Smooth muscle cell (in vitro differentiated cells): ENCODE measurements at regions not wholly inside any gene's neighbourhood (a gene's known extent, or its start where the extent isn't known, plus 50 kb on each side); places are given as distances from the start of the nearest gene placed in this dataset.

ENCODE experiments used
- DNase-seq: peaks from one replicate; lab custom pipeline; 2025; ENCODE audit not compliant: unreplicated experiment; lab: John Stamatoyannopoulos, UW
- H2AFZ ChIP-seq: fragments of 200-600 bp; sonication (generic); 2 replicates; pipeline ENCODE4 v1.6.0; 2016; ENCODE audit warnings: antibody characterized with exemption, low read depth, mild to moderate bottlenecking
- H3F3A ChIP-seq: fragments of 200-600 bp; sonication (generic); 2 replicates; pipeline ENCODE4 v1.6.0; 2017; ENCODE audit warnings: antibody characterized with exemption, low read depth
- H3K27ac ChIP-seq: fragments of 200-600 bp; sonication (generic); 2 replicates; pipeline ENCODE4 v1.5.1; 2016; ENCODE audit warnings: low read depth, mild to moderate bottlenecking
- H3K27me3 ChIP-seq: fragments of 200-600 bp; sonication (generic); 2 replicates; pipeline ENCODE4 v1.6.1; 2016; ENCODE audit warnings: low read depth, mild to moderate bottlenecking
- H3K36me3 ChIP-seq: fragments of 200-600 bp; sonication (generic); 2 replicates; pipeline ENCODE4 v1.5.1; 2016; ENCODE audit warnings: low read depth
- H3K4me1 ChIP-seq: fragments of 200-600 bp; sonication (generic); 2 replicates; pipeline ENCODE4 v1.5.1; 2016; ENCODE audit warnings: low read depth
- H3K4me2 ChIP-seq: fragments of 200-600 bp; sonication (generic); 2 replicates; pipeline ENCODE4 v1.6.0; 2016; ENCODE audit warnings: mild to moderate bottlenecking
- H3K4me3 ChIP-seq: fragments of 200-600 bp; sonication (generic); 2 replicates; pipeline ENCODE4 v1.5.1; 2016; ENCODE audit warnings: mild to moderate bottlenecking
- H3K79me2 ChIP-seq: fragments of 200-600 bp; sonication (generic); 2 replicates; pipeline ENCODE4 v1.6.0; 2016; ENCODE audit warnings: low read depth, mild to moderate bottlenecking
- H3K9ac ChIP-seq: fragments of 200-600 bp; sonication (generic); 2 replicates; pipeline ENCODE4 v1.6.0; 2016; ENCODE audit warnings: low read depth
- H3K9me3 ChIP-seq: fragments of 200-600 bp; sonication (generic); replicated peaks from 2 replicates; pipeline ENCODE4 v1.5.1; 2016; ENCODE audit warnings: low read depth
- H4K20me1 ChIP-seq: fragments of 200-600 bp; sonication (generic); 2 replicates; pipeline ENCODE4 v1.6.0; 2016; ENCODE audit warnings: low read depth
- WGBS: methylation state at CpG from one replicate; pipeline ENCODE4 v1.1.7; 2016; ENCODE audit warnings: low lambda C conversion rate; 5-methylcytosine and 5-hydroxymethylcytosine counted together
- TF ChIP-seq, protein P1 (sequence below): fragments of 200-600 bp; sonication (generic); IDR thresholded peaks from 2 replicates; pipeline ENCODE4 v1.5.1; 2017; ENCODE audit warnings: borderline replicate concordance, mild to moderate bottlenecking, antibody characterized with exemption; ENCODE audit not compliant: insufficient read depth, poor library complexity, severe bottlenecking

DNA sequence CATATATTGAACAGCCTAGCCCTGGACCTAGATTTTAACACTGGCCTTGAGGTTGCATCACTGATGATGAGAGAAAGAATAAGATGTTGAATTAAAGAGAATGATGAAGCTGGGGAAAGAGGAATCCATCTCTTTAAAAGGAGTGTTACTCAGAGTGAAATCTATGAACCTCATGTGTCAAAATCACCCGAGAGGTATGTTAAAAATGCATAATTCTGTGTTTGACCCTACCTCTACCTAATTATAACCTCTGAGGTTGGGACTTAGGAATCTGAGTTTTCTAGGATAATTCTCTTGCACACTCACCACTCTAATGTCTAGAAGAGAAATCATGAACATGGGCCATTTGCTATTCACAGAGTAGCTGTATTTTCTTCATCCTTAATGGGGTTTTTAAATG is 479.4 kb downstream of the ENC1 start:
- H3K79me2 ChIP-seq: no peaks in the 10 kb centered on the region
- no peaks in the 10 kb centered on the region for H3K4me1 ChIP-seq
- no peak overlapping the region for H3K4me3 ChIP-seq
- no peaks in the 10 kb centered on the region for H4K20me1 ChIP-seq
- H3K27ac ChIP-seq: no peak overlapping the region
- no peaks in the 10 kb centered on the region for H3K27me3 ChIP-seq
- no peaks in the 10 kb centered on the region for H3F3A ChIP-seq
- DNase-seq: no peak
- H2AFZ ChIP-seq: no peak overlapping the region
- TF ChIP-seq, protein P1, sequence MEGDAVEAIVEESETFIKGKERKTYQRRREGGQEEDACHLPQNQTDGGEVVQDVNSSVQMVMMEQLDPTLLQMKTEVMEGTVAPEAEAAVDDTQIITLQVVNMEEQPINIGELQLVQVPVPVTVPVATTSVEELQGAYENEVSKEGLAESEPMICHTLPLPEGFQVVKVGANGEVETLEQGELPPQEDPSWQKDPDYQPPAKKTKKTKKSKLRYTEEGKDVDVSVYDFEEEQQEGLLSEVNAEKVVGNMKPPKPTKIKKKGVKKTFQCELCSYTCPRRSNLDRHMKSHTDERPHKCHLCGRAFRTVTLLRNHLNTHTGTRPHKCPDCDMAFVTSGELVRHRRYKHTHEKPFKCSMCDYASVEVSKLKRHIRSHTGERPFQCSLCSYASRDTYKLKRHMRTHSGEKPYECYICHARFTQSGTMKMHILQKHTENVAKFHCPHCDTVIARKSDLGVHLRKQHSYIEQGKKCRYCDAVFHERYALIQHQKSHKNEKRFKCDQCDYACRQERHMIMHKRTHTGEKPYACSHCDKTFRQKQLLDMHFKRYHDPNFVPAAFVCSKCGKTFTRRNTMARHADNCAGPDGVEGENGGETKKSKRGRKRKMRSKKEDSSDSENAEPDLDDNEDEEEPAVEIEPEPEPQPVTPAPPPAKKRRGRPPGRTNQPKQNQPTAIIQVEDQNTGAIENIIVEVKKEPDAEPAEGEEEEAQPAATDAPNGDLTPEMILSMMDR: no peak
- no peak overlapping the region for H3K4me2 ChIP-seq
- H3K9me3 ChIP-seq: no peaks in the 10 kb centered on the region
- H3K36me3 ChIP-seq: no peaks in the 10 kb centered on the region
- WGBS: 84% methylated on average over 1 of the region's 1 CpG
- no peak overlapping the region for H3K9ac ChIP-seq

DNA sequence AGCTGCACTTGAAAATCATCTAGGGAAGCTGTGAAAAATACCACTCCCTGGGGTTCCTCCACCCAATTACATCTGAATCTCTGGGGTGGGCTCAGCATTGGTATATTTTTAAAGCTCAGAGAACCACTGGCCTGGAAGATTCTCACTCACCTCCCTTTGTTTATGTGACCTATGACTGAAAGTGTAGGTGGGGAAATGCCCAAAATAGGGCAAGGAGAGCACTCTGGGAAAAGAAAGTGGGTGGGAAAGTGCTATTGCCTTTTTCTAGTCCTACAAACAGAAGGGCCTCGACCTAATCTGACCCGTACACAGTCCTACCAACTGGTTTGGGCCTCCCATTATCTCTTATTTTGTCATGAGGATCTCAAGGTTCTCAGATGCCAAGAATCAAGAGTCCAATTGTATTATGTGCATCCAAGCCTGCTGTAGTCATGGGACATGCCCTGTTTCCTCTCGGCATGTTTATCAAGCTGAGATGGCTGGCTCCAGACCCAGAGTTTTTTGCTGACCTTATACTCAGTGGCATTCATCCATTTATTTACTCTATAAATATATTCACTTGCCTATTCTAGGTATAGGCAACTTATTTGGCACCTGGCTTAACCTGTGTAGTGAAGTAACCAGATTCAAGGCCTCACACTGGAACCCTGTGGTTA is 483.7 kb downstream of the ENC1 start:
- Histone ChIP-seq H3K36me3 (no peaks in the 10 kb centered on the region), H2AFZ (no peak overlapping the region), H3K27ac (no peak overlapping the region), H3K9ac (no peak overlapping the region), H3K4me3 (no peak overlapping the region), H3K4me1 (no peaks in the 10 kb centered on the region), H3K79me2 (no peaks in the 10 kb centered on the region), H3K27me3 (no peaks in the 10 kb centered on the region), H3K9me3 (no peaks in the 10 kb centered on the region), H3F3A (no peaks in the 10 kb centered on the region), H4K20me1 (no peaks in the 10 kb centered on the region), H3K4me2 (no peak overlapping the region)
- 100% methylated on average over 3 of the region's 3 CpGs for WGBS
- TF ChIP-seq, protein P1: no peak
- DNase-seq: no peak

GRCh38 chr5:74155501-74155900 is 485.0 kb downstream of the ENC1 start:
- TF ChIP-seq, protein P1: no peak
- Histone ChIP-seq H3K4me1 (no peaks in the 10 kb centered on the region), H2AFZ (no peak overlapping the region), H3K4me2 (no peak overlapping the region), H3K4me3 (no peak overlapping the region), H3K27ac (no peak overlapping the region), H3F3A (no peaks in the 10 kb centered on the region), H3K9me3 (no peaks in the 10 kb centered on the region), H4K20me1 (no peaks in the 10 kb centered on the region), H3K27me3 (no peaks in the 10 kb centered on the region), H3K9ac (no peak overlapping the region), H3K36me3 (no peaks in the 10 kb centered on the region), H3K79me2 (no peaks in the 10 kb centered on the region)
- DNase-seq: no peak
- 79% methylated on average over 1 of the region's 1 CpG for whole genome bisulfite sequencing

DNA sequence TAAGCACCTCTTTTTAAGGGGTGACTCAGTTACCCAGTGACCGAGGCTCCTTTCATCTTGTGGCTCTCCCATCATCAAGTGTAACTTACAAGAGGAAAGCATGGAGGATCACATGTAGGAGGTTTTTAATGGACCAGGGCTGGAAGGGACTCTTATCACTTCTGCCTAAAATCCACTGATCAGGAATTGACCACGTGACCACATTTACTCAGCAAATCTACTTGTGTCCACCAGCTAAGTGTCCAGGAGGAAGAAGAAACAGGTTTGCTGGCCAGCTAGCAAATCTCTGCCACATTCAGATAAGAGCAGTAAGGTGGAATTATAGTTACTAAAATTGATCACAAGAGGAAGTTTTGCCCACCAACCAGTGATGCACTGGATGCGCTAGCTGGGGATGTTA is 486.0 kb downstream of the ENC1 start:
- H3K27ac ChIP-seq: no peak overlapping the region
- H3K79me2 ChIP-seq: no peaks in the 10 kb centered on the region
- no peak overlapping the region for H3K4me2 ChIP-seq
- 72% methylated on average over 3 of the region's 3 CpGs for WGBS
- H3F3A ChIP-seq: no peaks in the 10 kb centered on the region
- no peaks in the 10 kb centered on the region for H3K27me3 ChIP-seq
- H4K20me1 ChIP-seq: no peaks in the 10 kb centered on the region
- H3K36me3 ChIP-seq: no peaks in the 10 kb centered on the region
- no peaks in the 10 kb centered on the region for H3K4me1 ChIP-seq
- H3K9ac ChIP-seq: no peak overlapping the region
- no peaks in the 10 kb centered on the region for H3K9me3 ChIP-seq
- TF ChIP-seq, protein P1: no peak
- H2AFZ ChIP-seq: no peak overlapping the region
- no peak overlapping the region for H3K4me3 ChIP-seq
- no peak for DNase-seq
